Left ventricle myocardium superior (tissue), 1 donor: ENCODE measurements at regions not wholly inside any gene's neighbourhood (a gene's known extent, or its start where the extent isn't known, plus 50 kb on each side); places are given as distances from the start of the nearest gene placed in this dataset.
"Not testable (repeated sequence)": the region's sequence is repeated elsewhere in the genome, so short reads cannot be mapped to it uniquely, and the experiment has no call there.

Source experiments
- ATAC-seq: fragments of 200-7000 bp; cut with Tn5 transposase; one replicate; pipeline ENCODE4 v1.9.1; 2020; ENCODE audit warnings: mild to moderate bottlenecking, moderate library complexity
- DNase-seq: peaks from one replicate; pipeline ENCODE4 v3.0.0-alpha.2; 2020
- intact Hi-C: fragments of 100-400 bp; cut with micrococcal nuclease; formaldehyde crosslinking; loops from one replicate; pipeline ENCODE4 v1.11.0; 2022
- donor health status: DM: no; HTN: yes; CAD: no; lungs with severe emphysema.

- intact Hi-C loops: no loop called here
- ATAC-seq (no peak), DNase-seq (no peak)
Measured at GRCh38 chr1:194081444-194081843, 895.0 kb upstream of the B3GALT2 start.

GRCh38 chr1:194080826-194081225 is 894.4 kb upstream of the B3GALT2 start:
- ATAC-seq (no peak), DNase-seq (no peak)
- intact Hi-C loops: no loop called here

- intact Hi-C loops: no loop called here
- no peak for ATAC-seq
- no peak for DNase-seq
Measured at GRCh38 chr1:194078765-194079164, 892.4 kb upstream of the B3GALT2 start.

GRCh38 chr1:194076646-194077045 is 890.2 kb upstream of the B3GALT2 start:
- no peak for DNase-seq
- intact Hi-C loops: no loop called here
- no peak for ATAC-seq

- intact Hi-C loops: no loop called here
- no peak for DNase-seq
- ATAC-seq: no peak
Measured at GRCh38 chr1:194073833-194074232, 887.4 kb upstream of the B3GALT2 start.

GRCh38 chr1:194071205-194071604 is 884.8 kb upstream of the B3GALT2 start:
- ATAC-seq: no peak
- intact Hi-C loops: no loop called here
- DNase-seq: no peak

- intact Hi-C loops: no loop called here
- peak; percentile 24 for ATAC-seq
- no peak for DNase-seq
Measured at GRCh38 chr1:194069831-194070218, 883.4 kb upstream of the B3GALT2 start.

- peak; percentile 95 for ATAC-seq
- DNase-seq: peak; percentile 88
- intact Hi-C loops: no loop called here
Measured at GRCh38 chr1:194069168-194069830, 882.9 kb upstream of the B3GALT2 start.

- ATAC-seq (peak; percentile 75), DNase-seq (no peak)
- intact Hi-C loops: no loop called here
Measured at GRCh38 chr1:194068446-194069167, 882.2 kb upstream of the B3GALT2 start.

GRCh38 chr1:194067772-194068171 is 881.4 kb upstream of the B3GALT2 start:
- DNase-seq (no peak), ATAC-seq (peak; percentile 16)

GRCh38 chr1:194062962-194063361 is 876.5 kb upstream of the B3GALT2 start:
- no peak for DNase-seq

More at GRCh38 chr1:194067772-194068171, 881.4 kb upstream of the B3GALT2 start:
- intact Hi-C loops: no loop called here

GRCh38 chr1:194062526-194062925 is 876.1 kb upstream of the B3GALT2 start:
- ATAC-seq: peak; percentile 77
- DNase-seq: no peak
- intact Hi-C loops: no loop called here

More at GRCh38 chr1:194062962-194063361, 876.5 kb upstream of the B3GALT2 start:
- intact Hi-C loops: no loop called here
- peak; percentile 62 for ATAC-seq

- DNase-seq (no peak), ATAC-seq (no peak)
- intact Hi-C loops: no loop called here
Measured at GRCh38 chr1:194060481-194060880, 874.1 kb upstream of the B3GALT2 start.

GRCh38 chr1:194058268-194058667 is 871.9 kb upstream of the B3GALT2 start:
- ATAC-seq, DNase-seq, intact Hi-C loops: not testable (repeated sequence)

GRCh38 chr1:194056169-194056568 is 869.8 kb upstream of the B3GALT2 start:
- intact Hi-C loops: no loop called here
- peak; percentile 55 for ATAC-seq

GRCh38 chr1:194055536-194055935 is 869.1 kb upstream of the B3GALT2 start:
- intact Hi-C loops: no loop called here
- DNase-seq (no peak), ATAC-seq (peak; percentile 85)

More at GRCh38 chr1:194056169-194056568, 869.8 kb upstream of the B3GALT2 start:
- no peak for DNase-seq

- no peak for ATAC-seq
- no peak for DNase-seq
- intact Hi-C loops: no loop called here
Measured at GRCh38 chr1:194052514-194053338, 866.3 kb upstream of the B3GALT2 start.

GRCh38 chr1:194047921-194048320 is 861.5 kb upstream of the B3GALT2 start:
- intact Hi-C loops: no loop called here
- ATAC-seq (no peak), DNase-seq (no peak)

GRCh38 chr1:194047206-194047605 is 860.8 kb upstream of the B3GALT2 start:
- no peak for ATAC-seq
- no peak for DNase-seq
- intact Hi-C loops: no loop called here

GRCh38 chr1:194045416-194045815 is 859.0 kb upstream of the B3GALT2 start:
- intact Hi-C loops: no loop called here

More at GRCh38 chr1:194045416-194045815, 859.0 kb upstream of the B3GALT2 start:
- ATAC-seq (no peak), DNase-seq (no peak)
